Omental fat pad (tissue), 3 donors: ENCODE measurements at regions not wholly inside any gene's neighbourhood (a gene's known extent, or its start where the extent isn't known, plus 50 kb on each side); places are given as distances from the start of the nearest gene placed in this dataset.

Source experiments
- ATAC-seq: fragments of 150-250 bp; one replicate; pipeline ENCODE4 v1.9.1; 2016; ENCODE audit warnings: mild to moderate bottlenecking, moderate library complexity; ENCODE audit not compliant: low FRiP score
- DNase-seq: peaks from one replicate; pipeline ENCODE4 v3.0.0-alpha.2; 2019; ENCODE audit warnings: low spot score
- CTCF ChIP-seq, 3 donors: fragments of 450-650 bp; IDR thresholded peaks; one replicate each; pipeline ENCODE4 v1.5.1; 2016 to 2017; ENCODE audit warnings: antibody characterized with exemption in 3 of 3, mild to moderate bottlenecking in 3 of 3, moderate library complexity in 2 of 3

GRCh38 chr13:21837841-21838551 is 167.1 kb downstream of the FGF9 start:
- TF ChIP-seq CTCF (IDR thresholded peaks at IDR 0.05) = no peak
- ATAC-seq (peak; percentile 82), DNase-seq (no peak)

- no peak for TF ChIP-seq CTCF (IDR thresholded peaks at IDR 0.05)
- DNase-seq = no peak
- no peak for ATAC-seq
These were observed 175.7 kb downstream of the FGF9 start for GRCh38 chr13:21846605-21847004.

- ATAC-seq (peak; percentile 47), DNase-seq (no peak)
- TF ChIP-seq CTCF (IDR thresholded peaks at IDR 0.05) = no peak
These were observed 178.4 kb downstream of the FGF9 start for GRCh38 chr13:21849323-21849722.

GRCh38 chr13:21850013-21851006 is 179.4 kb downstream of the FGF9 start:
- DNase-seq (no peak), ATAC-seq (peak; percentile 61)
- no peak for TF ChIP-seq CTCF (IDR thresholded peaks at IDR 0.05)

- ATAC-seq = peak; percentile 59
- DNase-seq = no peak
- TF ChIP-seq CTCF (IDR thresholded peaks at IDR 0.05) = no peak
These were observed 181.2 kb downstream of the FGF9 start for GRCh38 chr13:21852043-21852442.

GRCh38 chr13:21853779-21854178 is 182.9 kb downstream of the FGF9 start:
- no peak for ATAC-seq
- TF ChIP-seq CTCF (IDR thresholded peaks at IDR 0.05) = no peak
- DNase-seq = no peak
